Astrocyte (in vitro differentiated cells and primary cell): ENCODE measurements at regions not wholly inside any gene's neighbourhood (a gene's known extent, or its start where the extent isn't known, plus 50 kb on each side); places are given as distances from the start of the nearest gene placed in this dataset.

Source experiments
- DNase-seq: peaks from one replicate; pipeline ENCODE4 v3.0.0-alpha.2; 2010; ENCODE audit warnings: low read depth
- FAIRE-seq: peaks from 2 replicates; lab custom pipeline; 2011; peaks lifted over from hg19 to GRCh38; lab: Jason Lieb, UNC
- H2AFZ ChIP-seq: 2 replicates; pipeline ENCODE4 v1.6.0; 2012; ENCODE audit warnings: low read depth, low read length, inconsistent platforms
- H3K27ac ChIP-seq: 2 replicates; pipeline ENCODE4 v1.5.1; 2011; ENCODE audit warnings: low read depth, low read length, inconsistent platforms
- H3K27me3 ChIP-seq: 2 replicates; pipeline ENCODE4 v1.6.0; 2011; ENCODE audit warnings: low read length, inconsistent platforms; ENCODE audit not compliant: insufficient read depth
- H3K36me3 ChIP-seq: 2 replicates; pipeline ENCODE4 v1.5.1; 2011; ENCODE audit warnings: low read length, inconsistent platforms; ENCODE audit not compliant: insufficient read depth
- H3K4me1 ChIP-seq: 2 replicates; pipeline ENCODE4 v1.5.1; 2011; ENCODE audit warnings: low read length, inconsistent platforms; ENCODE audit not compliant: insufficient read depth
- H3K4me2 ChIP-seq: 2 replicates; pipeline ENCODE4 v1.6.0; 2012; ENCODE audit warnings: low read length, inconsistent platforms
- H3K4me3 ChIP-seq: 2 replicates; pipeline ENCODE4 v1.5.1; 2011; ENCODE audit warnings: low read depth, mild to moderate bottlenecking, low read length, inconsistent platforms; ENCODE audit not compliant: insufficient read depth
- H3K79me2 ChIP-seq: 2 replicates; pipeline ENCODE4 v1.6.0; 2012; ENCODE audit warnings: mild to moderate bottlenecking, low read length, inconsistent platforms; ENCODE audit not compliant: insufficient read depth
- H3K9ac ChIP-seq: 2 replicates; pipeline ENCODE4 v1.6.0; 2012; ENCODE audit warnings: mild to moderate bottlenecking, low read length, inconsistent platforms
- H3K9me3 ChIP-seq: 2 replicates; pipeline ENCODE4 v1.5.1; 2012; ENCODE audit warnings: low read depth, mild to moderate bottlenecking, low read length, inconsistent platforms; ENCODE audit not compliant: insufficient read depth
- H4K20me1 ChIP-seq: 2 replicates; pipeline ENCODE4 v1.6.0; 2012; ENCODE audit warnings: low read length, inconsistent platforms; ENCODE audit not compliant: insufficient read depth
- H3K27ac Mint-ChIP-seq: one replicate; pipeline ENCODE4 v1.8.0; 2021; ENCODE audit warnings: mild to moderate bottlenecking, mixed read lengths; ENCODE audit not compliant: unreplicated experiment
- H3K27me3 Mint-ChIP-seq: one replicate; pipeline ENCODE4 v1.8.0; 2021; ENCODE audit warnings: low read depth, mixed read lengths; ENCODE audit not compliant: unreplicated experiment
- H3K36me3 Mint-ChIP-seq: one replicate; pipeline ENCODE4 v1.8.0; 2021; ENCODE audit warnings: low read depth, mixed read lengths; ENCODE audit not compliant: unreplicated experiment
- H3K4me1 Mint-ChIP-seq: one replicate; pipeline ENCODE4 v1.8.0; 2021; ENCODE audit warnings: low read depth, mixed read lengths; ENCODE audit not compliant: unreplicated experiment
- H3K4me3 Mint-ChIP-seq: one replicate; pipeline ENCODE4 v1.8.0; 2021; ENCODE audit warnings: mild to moderate bottlenecking, moderate library complexity, mixed read lengths; ENCODE audit not compliant: unreplicated experiment
- H3K9me3 Mint-ChIP-seq: one replicate; pipeline ENCODE4 v1.8.0; 2021; ENCODE audit warnings: mild to moderate bottlenecking, mixed read lengths; ENCODE audit not compliant: unreplicated experiment
- EZH2 ChIP-seq: IDR thresholded peaks from 2 replicates; pipeline ENCODE4 v1.6.1; 2012; ENCODE audit warnings: mild to moderate bottlenecking, low read length, inconsistent platforms; ENCODE audit not compliant: insufficient read depth
- TF ChIP-seq, protein P1 (sequence below): IDR thresholded peaks from 2 replicates; pipeline ENCODE4 v1.5.1; 2011; ENCODE audit warnings: low read depth, mild to moderate bottlenecking, inconsistent platforms, low read length, moderate library complexity; ENCODE audit not compliant: insufficient read depth

DNA sequence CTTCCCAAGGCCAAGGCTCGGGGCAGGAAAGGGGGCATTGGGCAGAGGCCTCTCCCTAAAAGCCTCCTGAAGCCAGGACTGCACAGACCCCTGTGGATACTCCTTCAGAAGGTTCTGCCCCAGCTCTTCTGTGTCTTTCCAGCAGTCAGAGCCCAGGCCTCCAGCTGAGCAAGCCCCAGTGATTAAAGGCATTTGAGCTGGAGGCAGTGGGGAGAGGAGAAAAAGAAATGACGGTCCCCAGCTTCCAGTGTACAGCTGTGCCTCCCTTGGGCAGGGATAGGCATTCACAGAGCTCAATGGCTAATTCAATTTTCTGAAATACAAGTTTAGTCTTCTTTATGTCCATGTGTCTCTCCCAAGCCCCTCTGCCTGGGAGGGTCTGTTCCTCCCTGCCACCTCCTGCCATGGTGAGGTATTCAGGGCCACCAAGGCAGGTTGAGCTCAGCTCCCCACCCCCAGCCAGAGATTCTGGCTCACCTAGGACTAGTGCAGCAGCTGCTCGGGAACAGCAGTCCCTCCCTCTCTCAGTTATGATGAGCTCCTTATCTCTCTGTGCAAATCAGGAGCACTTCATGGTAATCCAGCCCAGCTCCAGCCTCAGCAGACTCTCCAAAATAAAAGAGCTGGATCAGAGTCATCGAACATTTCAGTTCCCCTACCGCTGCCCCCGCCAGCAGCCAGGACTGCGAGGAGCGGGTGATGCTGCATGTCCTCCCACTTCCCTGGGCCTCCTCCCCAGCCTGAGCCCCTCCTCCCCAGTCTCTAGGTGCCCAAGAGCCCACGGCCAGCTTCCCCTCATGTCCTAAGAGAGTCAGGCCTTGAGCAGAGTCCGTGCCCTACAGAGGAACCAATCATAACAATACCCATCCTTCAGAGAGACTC lies 208.4 kb upstream of the ZC3H12A start:
- Mint-ChIP-seq H3K9me3 (no peaks in the 10 kb centered on the region), H3K4me1 (no peaks in the 10 kb centered on the region), H3K36me3 (no peaks in the 10 kb centered on the region), H3K27ac (no peak overlapping the region), H3K27me3 (peaks cover 43% of the 10 kb centered on the region), H3K4me3 (no peak overlapping the region)
- H3K4me1 ChIP-seq = no peaks in the 10 kb centered on the region
- no peaks in the 10 kb centered on the region for H3K79me2 ChIP-seq
- H3K4me2 ChIP-seq = no peak overlapping the region
- H3K9ac ChIP-seq = no peak overlapping the region
- FAIRE-seq (no peak), DNase-seq (no peak)
- H3K36me3 ChIP-seq = no peaks in the 10 kb centered on the region
- no peaks in the 10 kb centered on the region for H3K27me3 ChIP-seq
- TF ChIP-seq, protein P1, sequence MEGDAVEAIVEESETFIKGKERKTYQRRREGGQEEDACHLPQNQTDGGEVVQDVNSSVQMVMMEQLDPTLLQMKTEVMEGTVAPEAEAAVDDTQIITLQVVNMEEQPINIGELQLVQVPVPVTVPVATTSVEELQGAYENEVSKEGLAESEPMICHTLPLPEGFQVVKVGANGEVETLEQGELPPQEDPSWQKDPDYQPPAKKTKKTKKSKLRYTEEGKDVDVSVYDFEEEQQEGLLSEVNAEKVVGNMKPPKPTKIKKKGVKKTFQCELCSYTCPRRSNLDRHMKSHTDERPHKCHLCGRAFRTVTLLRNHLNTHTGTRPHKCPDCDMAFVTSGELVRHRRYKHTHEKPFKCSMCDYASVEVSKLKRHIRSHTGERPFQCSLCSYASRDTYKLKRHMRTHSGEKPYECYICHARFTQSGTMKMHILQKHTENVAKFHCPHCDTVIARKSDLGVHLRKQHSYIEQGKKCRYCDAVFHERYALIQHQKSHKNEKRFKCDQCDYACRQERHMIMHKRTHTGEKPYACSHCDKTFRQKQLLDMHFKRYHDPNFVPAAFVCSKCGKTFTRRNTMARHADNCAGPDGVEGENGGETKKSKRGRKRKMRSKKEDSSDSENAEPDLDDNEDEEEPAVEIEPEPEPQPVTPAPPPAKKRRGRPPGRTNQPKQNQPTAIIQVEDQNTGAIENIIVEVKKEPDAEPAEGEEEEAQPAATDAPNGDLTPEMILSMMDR = no peak
- TF ChIP-seq EZH2 = no peak
- H4K20me1 ChIP-seq = no peaks in the 10 kb centered on the region
- no peak overlapping the region for H2AFZ ChIP-seq
- no peak overlapping the region for H3K4me3 ChIP-seq
- no peaks in the 10 kb centered on the region for H3K9me3 ChIP-seq
- H3K27ac ChIP-seq = no peak overlapping the region

DNA sequence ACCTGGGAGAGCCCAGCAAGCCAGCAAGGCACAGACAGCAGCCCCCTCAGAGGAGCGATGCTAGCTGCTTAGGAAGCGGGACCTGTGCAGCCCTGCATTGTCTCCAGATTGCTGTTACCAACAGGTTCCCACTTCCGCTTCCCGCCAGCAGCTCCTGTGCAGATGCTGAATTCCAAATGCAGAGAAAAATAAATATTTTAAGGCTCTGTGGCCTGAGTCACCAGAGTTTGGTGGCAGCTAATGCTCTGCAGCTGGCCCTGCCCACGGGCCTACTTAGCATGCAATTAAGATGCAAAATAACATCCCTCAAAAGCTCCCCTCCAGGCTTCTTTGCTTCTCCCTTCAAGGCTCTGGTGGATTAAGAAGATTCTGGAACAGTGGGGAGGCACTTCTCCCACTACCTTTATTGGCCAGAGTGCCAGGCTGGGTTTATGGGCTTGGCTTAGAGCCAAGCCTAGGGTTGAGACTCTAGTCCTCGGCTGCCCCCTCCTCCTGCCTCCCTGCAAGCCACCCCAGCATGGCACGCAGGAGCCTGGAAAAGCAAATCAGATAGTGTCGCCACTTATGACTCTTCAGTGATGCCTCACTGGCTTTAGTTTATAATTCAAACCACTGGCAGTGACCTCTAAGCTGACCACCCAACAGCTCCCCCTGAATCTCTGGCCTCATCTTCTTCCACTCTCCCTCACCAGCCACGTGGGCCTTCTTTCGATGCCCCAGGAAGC lies 207.1 kb upstream of the ZC3H12A start:
- Histone ChIP-seq H3K79me2 (no peaks in the 10 kb centered on the region), H3K27ac (no peak overlapping the region), H4K20me1 (no peaks in the 10 kb centered on the region), H2AFZ (no peak overlapping the region), H3K27me3 (no peaks in the 10 kb centered on the region), H3K36me3 (no peaks in the 10 kb centered on the region), H3K4me3 (no peak overlapping the region), H3K4me1 (no peaks in the 10 kb centered on the region), H3K4me2 (no peak overlapping the region), H3K9ac (no peak overlapping the region), H3K9me3 (no peaks in the 10 kb centered on the region)
- H3K4me1 Mint-ChIP-seq = no peaks in the 10 kb centered on the region
- no peak for TF ChIP-seq EZH2
- TF ChIP-seq, protein P1 = no peak
- no peaks in the 10 kb centered on the region for H3K36me3 Mint-ChIP-seq
- no peaks in the 10 kb centered on the region for H3K9me3 Mint-ChIP-seq
- H3K4me3 Mint-ChIP-seq = no peak overlapping the region
- FAIRE-seq = no peak
- DNase-seq = no peak
- H3K27me3 Mint-ChIP-seq = peaks cover 45% of the 10 kb centered on the region
- H3K27ac Mint-ChIP-seq = no peak overlapping the region

GRCh38 chr1:37270639-37271038 lies 203.7 kb upstream of the ZC3H12A start:
- H3K36me3 ChIP-seq = no peaks in the 10 kb centered on the region

More at GRCh38 chr1:37270639-37271038, 203.7 kb upstream of the ZC3H12A start:
- H4K20me1 ChIP-seq = no peaks in the 10 kb centered on the region
- H3K9me3 ChIP-seq = no peaks in the 10 kb centered on the region
- Mint-ChIP-seq H3K27me3 (peaks cover 41% of the 10 kb centered on the region), H3K36me3 (no peaks in the 10 kb centered on the region), H3K4me1 (no peaks in the 10 kb centered on the region), H3K9me3 (no peaks in the 10 kb centered on the region), H3K27ac (no peak overlapping the region), H3K4me3 (no peak overlapping the region)
- no peak overlapping the region for H3K27ac ChIP-seq
- no peak overlapping the region for H3K4me3 ChIP-seq
- H3K27me3 ChIP-seq = no peaks in the 10 kb centered on the region
- no peak overlapping the region for H3K9ac ChIP-seq
- FAIRE-seq = no peak
- no peak for TF ChIP-seq EZH2
- TF ChIP-seq, protein P1 = no peak
- H3K4me1 ChIP-seq = no peaks in the 10 kb centered on the region
- DNase-seq = no peak
- no peaks in the 10 kb centered on the region for H3K79me2 ChIP-seq
- H2AFZ ChIP-seq = no peak overlapping the region
- H3K4me2 ChIP-seq = no peak overlapping the region
